Tibial nerve (tissue), 4 donors: ENCODE measurements at regions not wholly inside any gene's neighbourhood (a gene's known extent, or its start where the extent isn't known, plus 50 kb on each side); places are given as distances from the start of the nearest gene placed in this dataset.

Experiments used
- EP300 ChIP-seq, 2 donors: sonication (generic); formaldehyde crosslinking; IDR thresholded peaks; one replicate each; pipeline ENCODE4 v1.6.1; 2017; ENCODE audit warnings: antibody characterized with exemption in 2 of 2, mild to moderate bottlenecking in 1 of 2
- POLR2A ChIP-seq, 2 donors: fragments of 450-650 bp; IDR thresholded peaks; one replicate each; pipeline ENCODE4 v1.6.1; 2017; ENCODE audit warnings: antibody characterized with exemption in 2 of 2, mild to moderate bottlenecking in 2 of 2, moderate library complexity in 2 of 2
- TF ChIP-seq, protein P1 (sequence below), 5 experiments: fragments of 200-600 bp in 3 of 5; fragments of 450-650 bp in 2 of 5; sonication (generic) in 3 of 5; IDR thresholded peaks; one replicate each; pipeline ENCODE4 v1.5.1; 2016 to 2019; ENCODE audit warnings: antibody characterized with exemption in 5 of 5, mild to moderate bottlenecking in 3 of 5, moderate library complexity in 2 of 5

DNA sequence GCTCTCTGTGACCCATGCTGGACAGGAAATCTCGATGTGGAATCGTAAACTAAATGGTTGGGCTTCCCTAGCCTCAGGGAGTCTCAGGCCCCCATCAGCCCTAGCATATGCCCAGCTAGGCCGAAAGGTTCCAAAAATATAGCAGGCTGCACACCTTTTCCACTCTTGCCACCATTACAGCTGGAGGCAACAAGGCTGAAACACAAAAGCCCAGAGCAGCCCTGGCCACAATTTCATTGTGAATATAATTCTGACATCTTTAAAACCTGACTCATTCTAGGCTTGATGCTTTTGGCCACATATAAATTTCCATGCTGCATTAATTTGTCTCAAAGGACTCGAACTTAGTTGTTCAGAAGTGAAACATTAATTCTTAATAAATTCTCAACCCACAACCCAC, 382.2 kb downstream of the GRIN2B start:
- TF ChIP-seq, protein P1, sequence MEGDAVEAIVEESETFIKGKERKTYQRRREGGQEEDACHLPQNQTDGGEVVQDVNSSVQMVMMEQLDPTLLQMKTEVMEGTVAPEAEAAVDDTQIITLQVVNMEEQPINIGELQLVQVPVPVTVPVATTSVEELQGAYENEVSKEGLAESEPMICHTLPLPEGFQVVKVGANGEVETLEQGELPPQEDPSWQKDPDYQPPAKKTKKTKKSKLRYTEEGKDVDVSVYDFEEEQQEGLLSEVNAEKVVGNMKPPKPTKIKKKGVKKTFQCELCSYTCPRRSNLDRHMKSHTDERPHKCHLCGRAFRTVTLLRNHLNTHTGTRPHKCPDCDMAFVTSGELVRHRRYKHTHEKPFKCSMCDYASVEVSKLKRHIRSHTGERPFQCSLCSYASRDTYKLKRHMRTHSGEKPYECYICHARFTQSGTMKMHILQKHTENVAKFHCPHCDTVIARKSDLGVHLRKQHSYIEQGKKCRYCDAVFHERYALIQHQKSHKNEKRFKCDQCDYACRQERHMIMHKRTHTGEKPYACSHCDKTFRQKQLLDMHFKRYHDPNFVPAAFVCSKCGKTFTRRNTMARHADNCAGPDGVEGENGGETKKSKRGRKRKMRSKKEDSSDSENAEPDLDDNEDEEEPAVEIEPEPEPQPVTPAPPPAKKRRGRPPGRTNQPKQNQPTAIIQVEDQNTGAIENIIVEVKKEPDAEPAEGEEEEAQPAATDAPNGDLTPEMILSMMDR (IDR thresholded peaks at IDR 0.05): no peak
- TF ChIP-seq EP300 (IDR thresholded peaks at IDR 0.05): no peak
- TF ChIP-seq POLR2A (IDR thresholded peaks at IDR 0.05): no peak
